ENCODE measurements at regions not wholly inside any gene's neighbourhood (a gene's known extent, or its start where the extent isn't known, plus 50 kb on each side); places are given as distances from the start of the nearest gene placed in this dataset.

GRCh38 chr5:52360985-52361384 lies 426.7 kb upstream of the ITGA1 start:
- no peak for DNase-seq (ENCODE audit: low read depth in 1 of 2, low spot score in 1 of 2)
- H3K36me3 ChIP-seq, result no peaks in the 10 kb centered on the region
- no peaks in the 10 kb centered on the region for H3K27me3 ChIP-seq
- H3K4me1 ChIP-seq (ENCODE audit: low read depth), result no peaks in the 10 kb centered on the region
- H3K4me3 ChIP-seq, result no peak overlapping the region
- TF ChIP-seq CTCF (IDR thresholded peaks at IDR 0.05; ENCODE audit: low read depth, low read length), result no peak
- H3K27ac ChIP-seq, result no peak overlapping the region
- H3K9me3 ChIP-seq (ENCODE audit: low read depth), result no peaks in the 10 kb centered on the region

DNA sequence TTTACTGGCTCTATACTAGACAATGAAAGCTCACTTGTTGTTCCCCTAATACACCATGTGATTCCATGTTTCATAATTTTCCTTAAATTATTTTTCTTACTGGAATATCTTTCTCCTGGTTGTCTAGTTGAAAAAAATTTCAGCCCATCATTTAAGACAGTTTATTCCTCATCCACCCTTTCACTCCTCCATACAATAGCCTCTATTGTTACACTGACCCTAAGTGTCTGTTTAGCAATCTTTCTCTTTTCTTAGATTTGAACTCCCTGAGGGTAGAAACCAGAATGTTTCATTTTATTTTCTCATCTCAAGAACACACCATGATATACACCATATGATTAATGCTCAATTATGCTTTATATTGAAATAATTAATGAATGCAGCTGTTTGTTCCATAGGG lies 413.4 kb upstream of the ITGA1 start:
- no peak overlapping the region for H3K4me3 ChIP-seq
- H3K36me3 ChIP-seq, result no peaks in the 10 kb centered on the region
- DNase-seq (ENCODE audit: low read depth in 1 of 2, low spot score in 1 of 2), result no peak
- no peak overlapping the region for H3K27ac ChIP-seq
- H3K27me3 ChIP-seq, result no peaks in the 10 kb centered on the region
- no peaks in the 10 kb centered on the region for H3K9me3 ChIP-seq (ENCODE audit: low read depth)
- no peak for TF ChIP-seq CTCF (IDR thresholded peaks at IDR 0.05; ENCODE audit: low read depth, low read length)
- no peaks in the 10 kb centered on the region for H3K4me1 ChIP-seq (ENCODE audit: low read depth)

DNA sequence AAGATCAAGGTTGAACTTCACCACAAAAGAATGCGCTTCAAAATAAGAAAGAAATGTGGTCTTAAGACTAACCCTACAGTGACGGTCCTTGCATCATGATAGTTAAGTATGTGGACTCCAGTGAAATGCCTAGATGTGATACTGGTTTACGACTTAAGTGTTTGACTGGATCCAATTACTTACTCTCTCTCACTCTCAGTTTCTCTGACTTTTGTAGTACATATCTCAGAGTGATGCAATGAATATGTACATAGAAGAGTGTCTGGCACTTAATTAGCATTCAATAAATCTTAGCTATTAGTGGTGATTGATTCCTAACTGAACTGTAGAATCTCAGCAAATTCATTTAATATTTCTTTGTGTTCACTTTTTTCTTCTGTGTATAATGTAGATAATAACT lies 411.7 kb upstream of the ITGA1 start:
- H3K4me1 ChIP-seq (ENCODE audit: low read depth), result no peaks in the 10 kb centered on the region
- no peaks in the 10 kb centered on the region for H3K27me3 ChIP-seq
- H3K9me3 ChIP-seq (ENCODE audit: low read depth), result no peaks in the 10 kb centered on the region
- H3K4me3 ChIP-seq, result no peak overlapping the region
- H3K36me3 ChIP-seq, result no peaks in the 10 kb centered on the region
- no peak for DNase-seq (ENCODE audit: low read depth in 1 of 2, low spot score in 1 of 2)
- no peak for TF ChIP-seq CTCF (IDR thresholded peaks at IDR 0.05; ENCODE audit: low read depth, low read length)
- no peak overlapping the region for H3K27ac ChIP-seq

GRCh38 chr5:52376592-52376991 lies 411.1 kb upstream of the ITGA1 start:
- no peak for TF ChIP-seq CTCF (IDR thresholded peaks at IDR 0.05; ENCODE audit: low read depth, low read length)
- Histone ChIP-seq H3K4me3 (no peak overlapping the region), H3K27ac (no peak overlapping the region), H3K27me3 (no peaks in the 10 kb centered on the region), H3K36me3 (no peaks in the 10 kb centered on the region), H3K9me3 (ENCODE audit: low read depth) (no peaks in the 10 kb centered on the region), H3K4me1 (ENCODE audit: low read depth) (no peaks in the 10 kb centered on the region)
- DNase-seq (ENCODE audit: low read depth in 1 of 2, low spot score in 1 of 2), result no peak

GRCh38 chr5:52378237-52378636 lies 409.5 kb upstream of the ITGA1 start:
- Histone ChIP-seq H3K4me1 (ENCODE audit: low read depth) (no peaks in the 10 kb centered on the region), H3K36me3 (no peaks in the 10 kb centered on the region), H3K27ac (no peak overlapping the region), H3K9me3 (ENCODE audit: low read depth) (no peaks in the 10 kb centered on the region), H3K4me3 (no peak overlapping the region), H3K27me3 (no peaks in the 10 kb centered on the region)
- TF ChIP-seq CTCF (IDR thresholded peaks at IDR 0.05; ENCODE audit: low read depth, low read length), result no peak
- no peak for DNase-seq (ENCODE audit: low read depth in 1 of 2, low spot score in 1 of 2)

- H3K4me1 ChIP-seq (ENCODE audit: low read depth), result no peaks in the 10 kb centered on the region
- no peak for TF ChIP-seq CTCF (IDR thresholded peaks at IDR 0.05; ENCODE audit: low read depth, low read length)
- no peak overlapping the region for H3K4me3 ChIP-seq
- no peaks in the 10 kb centered on the region for H3K9me3 ChIP-seq (ENCODE audit: low read depth)
- no peaks in the 10 kb centered on the region for H3K36me3 ChIP-seq
- no peak for DNase-seq (ENCODE audit: low read depth in 1 of 2, low spot score in 1 of 2)
- H3K27me3 ChIP-seq, result no peaks in the 10 kb centered on the region
- no peak overlapping the region for H3K27ac ChIP-seq
These were observed 399.4 kb upstream of the ITGA1 start for GRCh38 chr5:52388349-52388748.

Measured in cardiac muscle cell (in vitro differentiated cells and primary cell).